MCF 10A (cell line): ENCODE measurements at regions not wholly inside any gene's neighbourhood (a gene's known extent, or its start where the extent isn't known, plus 50 kb on each side); places are given as distances from the start of the nearest gene placed in this dataset.
"Not testable (repeated sequence)": the region's sequence is repeated elsewhere in the genome, so short reads cannot be mapped to it uniquely, and the experiment has no call there.

Source experiments
- BruUV-seq: library from RNA; stranded (reverse); fragments of 400-500 nt; replicated peaks from 2 replicates; lab custom pipeline; 2021; lab: Mats Ljungman, UMichigan
- CTCF ChIA-PET: fragments of 300-600 bp; sonication (Branson Sonifier 250); formaldehyde crosslinking; extraction: SDS; loops from one replicate; lab custom pipeline; 2021; ENCODE audit warnings: antibody characterized with exemption, inconsistent platforms; lab: Yijun Ruan, JAX
- POLR2A ChIA-PET: fragments of 300-600, 350-650 bp; sonication (Branson Sonifier 250); formaldehyde crosslinking; extraction: SDS; loops from one replicate; lab custom pipeline; 2020; ENCODE audit warnings: antibody characterized with exemption, inconsistent platforms; lab: Yijun Ruan, JAX
- DNase-seq: peaks from one replicate; pipeline ENCODE4 v3.0.0-alpha.2; 2018; ENCODE audit not compliant: unreplicated experiment
- H3K27ac Mint-ChIP-seq: one replicate; pipeline ENCODE4 v1.8.0; 2022; ENCODE audit warnings: mild to moderate bottlenecking, low read depth, mixed read lengths; ENCODE audit not compliant: unreplicated experiment
- H3K27me3 Mint-ChIP-seq: one replicate; pipeline ENCODE4 v1.8.0; 2022; ENCODE audit warnings: mixed read lengths; ENCODE audit not compliant: insufficient read depth, unreplicated experiment
- H3K36me3 Mint-ChIP-seq: one replicate; pipeline ENCODE4 v1.8.0; 2022; ENCODE audit warnings: mild to moderate bottlenecking, moderate library complexity, mixed read lengths; ENCODE audit not compliant: insufficient read depth, unreplicated experiment
- H3K4me1 Mint-ChIP-seq: one replicate; pipeline ENCODE4 v1.8.0; 2022; ENCODE audit warnings: mixed read lengths; ENCODE audit not compliant: insufficient read depth, unreplicated experiment
- H3K4me3 Mint-ChIP-seq: one replicate; pipeline ENCODE4 v1.8.0; 2022; ENCODE audit warnings: mild to moderate bottlenecking, moderate library complexity, mixed read lengths; ENCODE audit not compliant: unreplicated experiment
- H3K9me3 Mint-ChIP-seq: one replicate; pipeline ENCODE4 v1.8.0; 2022; ENCODE audit warnings: mixed read lengths; ENCODE audit not compliant: unreplicated experiment
- intact Hi-C: fragments of 100-400 bp; cut with micrococcal nuclease; formaldehyde crosslinking; loops from 2 replicates; pipeline ENCODE4 v1.14.1; 2022
- TF ChIP-seq, protein P1 (sequence below): fragments of 200-600 bp; IDR thresholded peaks from one replicate; pipeline ENCODE4 v1.8.0; 2022; ENCODE audit warnings: antibody characterized with exemption, mild to moderate bottlenecking; ENCODE audit not compliant: unreplicated experiment

GRCh38 chr3:87674397-87675161 lies 384.2 kb downstream of the CGGBP1 start:
- Mint-ChIP-seq H3K27me3 (no peaks in the 10 kb centered on the region), H3K9me3 (no peaks in the 10 kb centered on the region), H3K36me3 (no peaks in the 10 kb centered on the region), H3K4me1 (no peaks in the 10 kb centered on the region), H3K27ac (no peak overlapping the region), H3K4me3 (no peak overlapping the region)
- TF ChIP-seq, protein P1, sequence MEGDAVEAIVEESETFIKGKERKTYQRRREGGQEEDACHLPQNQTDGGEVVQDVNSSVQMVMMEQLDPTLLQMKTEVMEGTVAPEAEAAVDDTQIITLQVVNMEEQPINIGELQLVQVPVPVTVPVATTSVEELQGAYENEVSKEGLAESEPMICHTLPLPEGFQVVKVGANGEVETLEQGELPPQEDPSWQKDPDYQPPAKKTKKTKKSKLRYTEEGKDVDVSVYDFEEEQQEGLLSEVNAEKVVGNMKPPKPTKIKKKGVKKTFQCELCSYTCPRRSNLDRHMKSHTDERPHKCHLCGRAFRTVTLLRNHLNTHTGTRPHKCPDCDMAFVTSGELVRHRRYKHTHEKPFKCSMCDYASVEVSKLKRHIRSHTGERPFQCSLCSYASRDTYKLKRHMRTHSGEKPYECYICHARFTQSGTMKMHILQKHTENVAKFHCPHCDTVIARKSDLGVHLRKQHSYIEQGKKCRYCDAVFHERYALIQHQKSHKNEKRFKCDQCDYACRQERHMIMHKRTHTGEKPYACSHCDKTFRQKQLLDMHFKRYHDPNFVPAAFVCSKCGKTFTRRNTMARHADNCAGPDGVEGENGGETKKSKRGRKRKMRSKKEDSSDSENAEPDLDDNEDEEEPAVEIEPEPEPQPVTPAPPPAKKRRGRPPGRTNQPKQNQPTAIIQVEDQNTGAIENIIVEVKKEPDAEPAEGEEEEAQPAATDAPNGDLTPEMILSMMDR, result no peak
- CTCF ChIA-PET, result interaction anchor here (0.7 kb wide), 1 partner anchor 582 kb away, joined by 3 read pairs; no protein-coding TSS in a partner anchor
- intact Hi-C loops, result no loop called here
- BruUV-seq, result no TSS peak
- DNase-seq, result no peak
- POLR2A ChIA-PET, result no interaction called here

GRCh38 chr3:87673132-87673531 lies 385.7 kb downstream of the CGGBP1 start:
- no peak for DNase-seq
- H3K4me3 Mint-ChIP-seq, result no peak overlapping the region
- no peaks in the 10 kb centered on the region for H3K9me3 Mint-ChIP-seq
- no TSS peak for BruUV-seq
- H3K36me3 Mint-ChIP-seq, result no peaks in the 10 kb centered on the region
- ChIA-PET POLR2A (no interaction called here), CTCF (no interaction called here)
- no peak overlapping the region for H3K27ac Mint-ChIP-seq
- TF ChIP-seq, protein P1, result no peak
- H3K4me1 Mint-ChIP-seq, result no peaks in the 10 kb centered on the region
- H3K27me3 Mint-ChIP-seq, result no peaks in the 10 kb centered on the region
- intact Hi-C loops, result no loop called here

DNA sequence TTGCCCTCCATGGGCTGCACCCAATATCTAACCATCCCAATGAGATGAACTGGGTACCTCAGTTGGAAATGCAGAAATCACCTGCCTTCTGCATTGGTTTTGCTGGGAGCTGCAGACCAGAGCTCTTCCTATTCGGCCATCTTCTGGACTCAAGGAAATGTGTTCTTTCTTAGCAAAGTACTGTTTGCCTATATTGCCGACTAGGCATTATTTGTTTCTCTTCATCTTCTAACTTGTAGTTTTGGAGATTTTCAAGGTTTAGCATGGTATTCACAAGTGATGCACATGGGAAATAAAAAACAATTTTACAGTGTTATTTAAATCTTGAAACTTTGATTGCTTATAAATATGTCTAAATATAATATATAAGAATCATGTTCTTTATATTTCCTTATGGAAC lies 377.8 kb upstream of the POU1F1 start:
- H3K4me3 Mint-ChIP-seq, result no peak overlapping the region
- CTCF ChIA-PET, result no interaction called here

GRCh38 chr3:87653138-87653537 lies 376.8 kb upstream of the POU1F1 start:
- CTCF ChIA-PET, result interaction anchor here (0.7 kb wide), 1 partner anchor 340 kb away, joined by 3 read pairs; no protein-coding TSS in a partner anchor
- H3K27ac Mint-ChIP-seq, BruUV-seq, H3K4me3 Mint-ChIP-seq, H3K4me1 Mint-ChIP-seq, H3K9me3 Mint-ChIP-seq, H3K27me3 Mint-ChIP-seq, POLR2A ChIA-PET, intact Hi-C loops, DNase-seq, H3K36me3 Mint-ChIP-seq: not testable (repeated sequence)

More for the DNA sequence above, 377.8 kb upstream of the POU1F1 start:
- Mint-ChIP-seq H3K27me3 (no peaks in the 10 kb centered on the region), H3K36me3 (no peaks in the 10 kb centered on the region), H3K27ac (no peak overlapping the region), H3K9me3 (no peaks in the 10 kb centered on the region), H3K4me1 (no peaks in the 10 kb centered on the region)
- TF ChIP-seq, protein P1, result no peak
- intact Hi-C loops, result no loop called here
- POLR2A ChIA-PET, result no interaction called here
- BruUV-seq, result no TSS peak
- no peak for DNase-seq
